A673 (cell line): ENCODE measurements at regions not wholly inside any gene's neighbourhood (a gene's known extent, or its start where the extent isn't known, plus 50 kb on each side); places are given as distances from the start of the nearest gene placed in this dataset.

Experiments used
- CTCF ChIP-seq: fragments of 300-800, 200-600 bp; sonication (generic); conservative IDR thresholded peaks from 2 replicates; pipeline ENCODE4 v1.5.1; 2017; ENCODE audit warnings: low read depth, mild to moderate bottlenecking, antibody characterized with exemption, low read length, moderate library complexity, mixed read lengths
- EZH2 ChIP-seq: fragments of 200-600 bp; sonication (generic); IDR thresholded peaks from 2 replicates; pipeline ENCODE4 v1.6.1; 2017; ENCODE audit warnings: borderline replicate concordance, low read depth, mild to moderate bottlenecking, mixed read lengths, antibody characterized with exemption, low read length; ENCODE audit not compliant: poor library complexity, severe bottlenecking

DNA sequence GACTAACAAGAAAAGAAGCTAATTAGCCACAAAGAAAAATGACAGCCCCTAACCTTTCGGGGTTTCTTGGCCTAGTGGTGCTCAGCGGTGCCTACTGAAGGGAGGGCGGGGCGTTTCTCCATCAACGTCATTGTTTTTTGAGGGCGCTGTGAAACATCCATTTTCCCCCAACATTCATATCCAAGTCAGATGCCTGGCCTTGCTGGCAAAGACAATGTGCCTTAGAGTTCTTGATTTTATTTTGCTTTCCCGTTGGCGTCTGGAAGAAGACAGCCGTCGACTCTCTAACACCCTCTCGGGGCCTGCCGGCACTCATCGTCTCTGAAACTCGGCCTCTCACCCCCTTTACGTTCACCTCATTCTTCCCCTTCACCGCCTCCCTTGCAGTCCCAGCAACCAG, 154.5 kb downstream of the PHETA1 start:
- TF ChIP-seq CTCF (no peak), EZH2 (no peak)
